Tibial nerve (tissue), 4 donors: ENCODE measurements at regions not wholly inside any gene's neighbourhood (a gene's known extent, or its start where the extent isn't known, plus 50 kb on each side); places are given as distances from the start of the nearest gene placed in this dataset.

Experiments used
- DNase-seq, 2 donors: peaks; one replicate each; pipeline ENCODE4 v3.0.0-alpha.2; 2019; ENCODE audit warnings: low spot score in 2 of 2
- H3K27ac ChIP-seq, 4 donors: fragments of 200-600 bp; sonication (generic) in 3 of 4; one replicate each; pipeline ENCODE4 v1.5.1; 2017 to 2019; ENCODE audit warnings: mild to moderate bottlenecking in 1 of 4
- H3K27me3 ChIP-seq, 2 donors: fragments of 200-600 bp; sonication (generic) in 1 of 2; one replicate each; pipeline versions ENCODE4 v1.5.1 to v1.6.0; 2017 to 2019
- H3K36me3 ChIP-seq, 3 donors: fragments of 200-600 bp; sonication (generic); one replicate each; pipeline ENCODE4 v1.5.1; 2018 to 2019
- H3K4me1 ChIP-seq, 4 donors: fragments of 200-600 bp; sonication (generic) in 3 of 4; one replicate each; pipeline ENCODE4 v1.5.1; 2017 to 2019
- H3K4me3 ChIP-seq, 4 donors: fragments of 200-600 bp; sonication (generic) in 3 of 4; one replicate each; pipeline ENCODE4 v1.5.1; 2017 to 2019; ENCODE audit warnings: mild to moderate bottlenecking in 1 of 4, moderate library complexity in 1 of 4
- H3K9me3 ChIP-seq, 4 donors: fragments of 200-600 bp; sonication (generic) in 3 of 4; one replicate each; pipeline ENCODE4 v1.5.1; 2017 to 2019
- EP300 ChIP-seq, 2 donors: sonication (generic); formaldehyde crosslinking; IDR thresholded peaks; one replicate each; pipeline ENCODE4 v1.6.1; 2017; ENCODE audit warnings: antibody characterized with exemption in 2 of 2, mild to moderate bottlenecking in 1 of 2
- POLR2A ChIP-seq, 2 donors: fragments of 450-650 bp; IDR thresholded peaks; one replicate each; pipeline ENCODE4 v1.6.1; 2017; ENCODE audit warnings: antibody characterized with exemption in 2 of 2, mild to moderate bottlenecking in 2 of 2, moderate library complexity in 2 of 2
- WGBS, 2 donors: methylation state at CpG; one replicate each; pipeline ENCODE4 v1.1.5; 2018; 5-methylcytosine and 5-hydroxymethylcytosine counted together
- TF ChIP-seq, protein P1 (sequence below), 5 experiments: fragments of 200-600 bp in 3 of 5; fragments of 450-650 bp in 2 of 5; sonication (generic) in 3 of 5; IDR thresholded peaks; one replicate each; pipeline ENCODE4 v1.5.1; 2016 to 2019; ENCODE audit warnings: antibody characterized with exemption in 5 of 5, mild to moderate bottlenecking in 3 of 5, moderate library complexity in 2 of 5

DNA sequence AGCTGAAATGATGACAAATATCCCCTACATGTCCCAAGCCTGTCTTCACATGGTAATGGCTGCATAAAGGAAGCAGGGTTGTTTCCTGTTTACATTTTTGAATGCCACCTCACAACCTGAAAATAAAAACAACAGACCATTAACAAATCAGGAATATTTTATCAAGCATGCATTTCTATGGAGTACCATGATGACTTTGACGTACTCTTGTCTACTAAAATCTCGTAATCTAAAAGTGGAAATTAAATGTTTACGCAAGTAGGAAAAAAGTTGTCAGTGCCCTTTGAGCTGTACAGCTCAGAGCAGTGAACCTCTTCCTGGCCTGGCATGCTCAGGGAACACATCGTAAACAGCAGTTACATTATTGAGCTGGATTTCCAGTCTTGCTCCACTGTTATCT, 194.1 kb downstream of the INHBA start:
- no peak for DNase-seq
- Histone ChIP-seq H3K27ac (no peak overlapping the region), H3K9me3 (no peaks in the 10 kb centered on the region), H3K4me1 (no peaks in the 10 kb centered on the region), H3K4me3 (no peak overlapping the region), H3K36me3 (no peaks in the 10 kb centered on the region), H3K27me3 (no peaks in the 10 kb centered on the region)
- WGBS, 2 donors: 72 to 78% methylated on average over 4 of the region's 4 CpGs
- no peak for TF ChIP-seq POLR2A (IDR thresholded peaks at IDR 0.05)
- TF ChIP-seq EP300 (IDR thresholded peaks at IDR 0.05): no peak
- TF ChIP-seq, protein P1, sequence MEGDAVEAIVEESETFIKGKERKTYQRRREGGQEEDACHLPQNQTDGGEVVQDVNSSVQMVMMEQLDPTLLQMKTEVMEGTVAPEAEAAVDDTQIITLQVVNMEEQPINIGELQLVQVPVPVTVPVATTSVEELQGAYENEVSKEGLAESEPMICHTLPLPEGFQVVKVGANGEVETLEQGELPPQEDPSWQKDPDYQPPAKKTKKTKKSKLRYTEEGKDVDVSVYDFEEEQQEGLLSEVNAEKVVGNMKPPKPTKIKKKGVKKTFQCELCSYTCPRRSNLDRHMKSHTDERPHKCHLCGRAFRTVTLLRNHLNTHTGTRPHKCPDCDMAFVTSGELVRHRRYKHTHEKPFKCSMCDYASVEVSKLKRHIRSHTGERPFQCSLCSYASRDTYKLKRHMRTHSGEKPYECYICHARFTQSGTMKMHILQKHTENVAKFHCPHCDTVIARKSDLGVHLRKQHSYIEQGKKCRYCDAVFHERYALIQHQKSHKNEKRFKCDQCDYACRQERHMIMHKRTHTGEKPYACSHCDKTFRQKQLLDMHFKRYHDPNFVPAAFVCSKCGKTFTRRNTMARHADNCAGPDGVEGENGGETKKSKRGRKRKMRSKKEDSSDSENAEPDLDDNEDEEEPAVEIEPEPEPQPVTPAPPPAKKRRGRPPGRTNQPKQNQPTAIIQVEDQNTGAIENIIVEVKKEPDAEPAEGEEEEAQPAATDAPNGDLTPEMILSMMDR (IDR thresholded peaks at IDR 0.05): no peak

DNA sequence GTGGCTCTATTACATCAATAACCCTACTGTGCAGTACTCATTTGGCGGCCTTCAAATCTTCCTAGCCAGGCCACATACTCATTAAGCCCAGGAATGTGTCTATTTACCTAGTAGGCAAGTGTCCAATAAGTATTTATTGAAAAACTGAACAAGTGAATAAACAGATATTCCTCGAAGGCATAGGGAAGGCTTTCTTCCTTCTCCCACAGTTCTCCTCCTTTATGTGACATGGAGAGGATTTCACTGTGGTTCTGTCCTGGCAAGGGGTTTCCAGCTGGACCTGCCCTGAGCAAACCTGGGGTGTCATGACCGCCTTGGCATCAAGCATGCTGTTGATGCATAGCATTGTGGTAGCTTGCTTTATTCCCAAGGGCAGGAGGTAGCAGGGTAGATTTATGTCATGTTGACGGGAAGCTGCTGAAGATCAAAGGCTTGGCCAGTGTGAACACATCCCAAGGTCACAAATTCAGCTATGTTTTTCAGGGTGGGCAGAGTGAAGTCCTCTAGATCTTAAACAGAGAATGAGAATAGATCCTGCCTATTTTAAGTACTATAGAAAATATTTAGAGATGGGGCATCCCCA, 195.1 kb downstream of the INHBA start:
- Histone ChIP-seq H3K36me3 (no peaks in the 10 kb centered on the region), H3K4me3 (no peak overlapping the region), H3K27ac (no peak overlapping the region), H3K4me1 (no peaks in the 10 kb centered on the region), H3K27me3 (no peaks in the 10 kb centered on the region), H3K9me3 (no peaks in the 10 kb centered on the region)
- DNase-seq: no peak
- 81% methylated on average over 4 of the region's 4 CpGs for WGBS, 2 donors
- TF ChIP-seq POLR2A (IDR thresholded peaks at IDR 0.05): no peak
- TF ChIP-seq, protein P1 (IDR thresholded peaks at IDR 0.05): no peak
- no peak for TF ChIP-seq EP300 (IDR thresholded peaks at IDR 0.05)

DNA sequence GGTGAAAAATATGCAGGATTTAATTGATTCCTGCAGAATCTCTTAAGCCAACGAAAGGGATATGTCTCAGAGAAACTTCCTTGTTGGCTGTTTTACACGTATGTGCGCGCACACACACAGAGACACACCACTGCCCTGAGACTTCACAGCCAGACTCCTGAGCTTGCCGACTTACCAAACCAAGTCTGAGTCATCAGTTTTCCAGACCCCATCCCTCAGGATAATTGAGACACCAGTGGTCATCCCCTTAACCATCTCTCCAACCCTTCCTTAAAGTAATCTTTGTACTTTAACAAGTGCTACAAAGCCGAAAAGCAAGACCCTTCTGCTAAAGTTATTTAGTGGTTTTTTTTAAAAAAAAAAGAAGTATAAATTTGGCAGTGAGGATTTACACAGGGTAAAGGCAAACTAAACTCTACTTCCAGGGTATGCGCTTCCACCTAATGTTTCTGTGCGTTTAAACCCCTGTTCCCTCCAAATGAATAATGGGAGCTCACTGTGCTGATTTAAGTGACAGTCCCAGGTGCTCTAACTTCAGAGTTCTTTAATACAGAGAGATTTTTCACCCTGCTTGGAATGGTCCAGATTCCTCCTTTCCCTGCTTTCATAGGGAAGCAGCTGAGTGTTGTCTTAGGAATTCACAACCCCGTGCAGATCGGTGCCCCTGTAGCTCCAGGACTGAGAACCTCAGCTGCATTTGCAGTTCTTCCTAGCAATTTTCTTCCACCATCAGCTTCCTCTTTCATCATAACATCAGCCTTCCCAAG, 198.5 kb downstream of the INHBA start:
- no peak overlapping the region for H3K27ac ChIP-seq
- TF ChIP-seq EP300 (IDR thresholded peaks at IDR 0.05): no peak
- TF ChIP-seq, protein P1 (IDR thresholded peaks at IDR 0.05): no peak
- no peak for TF ChIP-seq POLR2A (IDR thresholded peaks at IDR 0.05)
- no peak overlapping the region for H3K4me3 ChIP-seq
- H3K36me3 ChIP-seq: no peaks in the 10 kb centered on the region
- no peaks in the 10 kb centered on the region for H3K9me3 ChIP-seq
- H3K27me3 ChIP-seq: no peaks in the 10 kb centered on the region
- 86 to 89% methylated on average over 10 of the region's 10 CpGs for WGBS, 2 donors
- no peaks in the 10 kb centered on the region for H3K4me1 ChIP-seq
- no peak for DNase-seq

DNA sequence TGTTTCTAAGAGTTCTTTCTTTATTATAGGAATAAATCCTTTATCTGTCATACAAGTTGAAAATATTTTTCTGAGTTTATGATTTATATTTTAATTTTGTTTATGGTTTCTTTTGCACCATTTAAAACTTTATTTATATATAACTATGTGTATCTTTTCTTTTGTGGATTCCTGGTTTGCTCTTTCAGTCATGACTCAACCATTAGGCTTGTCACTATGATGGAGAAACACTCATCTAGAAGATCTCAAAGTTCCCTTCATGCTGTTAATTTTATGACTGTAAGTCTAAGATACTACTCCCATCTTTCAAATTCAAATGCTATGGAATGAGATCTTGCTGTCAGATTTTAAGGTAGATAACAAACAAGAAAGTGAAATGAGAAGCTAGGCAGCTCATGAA, 199.5 kb downstream of the INHBA start:
- H3K27me3 ChIP-seq: no peaks in the 10 kb centered on the region
- no peaks in the 10 kb centered on the region for H3K9me3 ChIP-seq
- H3K27ac ChIP-seq: no peak overlapping the region
- no peaks in the 10 kb centered on the region for H3K36me3 ChIP-seq
- TF ChIP-seq POLR2A (IDR thresholded peaks at IDR 0.05): no peak
- no peak for TF ChIP-seq EP300 (IDR thresholded peaks at IDR 0.05)
- TF ChIP-seq, protein P1 (IDR thresholded peaks at IDR 0.05): no peak
- H3K4me3 ChIP-seq: no peak overlapping the region
- H3K4me1 ChIP-seq: no peaks in the 10 kb centered on the region
- DNase-seq: no peak

DNA sequence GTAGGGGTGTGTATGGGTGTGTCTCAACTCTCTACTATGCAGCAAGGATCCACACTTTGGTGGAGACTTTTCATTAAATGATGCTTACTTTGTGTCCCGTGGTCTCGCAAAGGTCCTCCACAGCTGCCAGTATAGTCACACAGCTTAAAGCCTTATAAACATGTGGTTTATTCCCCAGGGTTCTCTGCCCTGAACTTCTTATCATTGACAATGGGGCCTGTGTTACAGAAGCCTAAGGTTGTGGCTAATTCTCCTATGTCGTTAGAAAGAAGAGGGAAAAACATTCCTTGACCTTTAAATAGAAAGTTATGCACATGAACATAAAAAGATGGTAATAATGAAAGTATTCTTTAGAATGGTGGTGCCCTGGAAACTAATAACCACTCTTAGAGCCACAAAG, 201.4 kb downstream of the INHBA start:
- WGBS, 2 donors: 40 to 42% methylated on average over 3 of the region's 3 CpGs
- TF ChIP-seq POLR2A (IDR thresholded peaks at IDR 0.05): no peak
- TF ChIP-seq, protein P1 (IDR thresholded peaks at IDR 0.05): no peak
- TF ChIP-seq EP300 (IDR thresholded peaks at IDR 0.05): no peak
- no peaks in the 10 kb centered on the region for H3K9me3 ChIP-seq

More for the DNA sequence above, 201.4 kb downstream of the INHBA start:
- Histone ChIP-seq H3K27ac (no peak overlapping the region), H3K4me3 (no peak overlapping the region), H3K27me3 (no peaks in the 10 kb centered on the region), H3K36me3 (no peaks in the 10 kb centered on the region), H3K4me1 (no peaks in the 10 kb centered on the region)
- no peak for DNase-seq
